ENCODE measurements at regions not wholly inside any gene's neighbourhood (a gene's known extent, or its start where the extent isn't known, plus 50 kb on each side); places are given as distances from the start of the nearest gene placed in this dataset.

- no peak for TF ChIP-seq CTCF (IDR thresholded peaks at IDR 0.05; ENCODE audit: borderline replicate concordance, extremely low read depth, low read length, poor library complexity, severe bottlenecking)
- TF ChIP-seq EZH2 (IDR thresholded peaks at IDR 0.05; ENCODE audit: borderline replicate concordance, low read depth, low read length, severe bottlenecking), result no peak
Measured at GRCh38 chr14:66389481-66389880, 96.7 kb upstream of the CCDC196 start.
